ENCODE measurements at regions not wholly inside any gene's neighbourhood (a gene's known extent, or its start where the extent isn't known, plus 50 kb on each side); places are given as distances from the start of the nearest gene placed in this dataset.

DNA sequence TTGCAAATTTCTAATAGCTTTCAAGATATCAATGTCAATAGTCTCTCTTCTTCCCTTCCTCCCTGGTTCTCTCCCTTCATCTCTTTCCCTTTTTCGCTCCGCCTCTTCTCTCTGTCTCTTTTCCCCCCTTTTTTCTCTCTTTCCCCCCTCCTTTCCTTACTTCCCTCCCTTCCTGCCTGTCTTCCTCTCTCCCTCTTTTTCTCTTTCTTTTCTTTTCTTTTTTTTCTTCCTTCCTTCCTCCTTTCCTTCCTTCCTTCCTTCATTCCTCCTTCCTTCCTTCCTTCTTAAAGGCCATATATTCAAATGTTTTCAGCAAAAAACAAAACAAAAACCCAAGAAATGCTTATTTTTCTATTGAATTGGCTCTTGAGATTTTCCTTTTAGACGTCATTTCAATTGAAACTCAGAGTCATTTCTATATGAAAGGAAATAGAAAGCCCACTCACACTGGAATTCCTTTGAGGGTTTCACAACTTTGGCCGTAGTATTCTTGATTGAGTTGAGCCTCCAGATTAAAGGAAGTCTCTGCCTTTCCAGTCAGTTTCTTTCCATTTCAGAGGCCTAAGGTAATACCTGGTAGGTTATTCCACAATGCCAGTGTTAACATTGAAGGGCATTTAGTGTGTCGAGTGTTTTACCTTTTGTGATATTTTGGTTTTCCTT, 551.5 kb downstream of the LMO4 start:
- DNase-seq (ENCODE audit: low spot score) = no peak

DNA sequence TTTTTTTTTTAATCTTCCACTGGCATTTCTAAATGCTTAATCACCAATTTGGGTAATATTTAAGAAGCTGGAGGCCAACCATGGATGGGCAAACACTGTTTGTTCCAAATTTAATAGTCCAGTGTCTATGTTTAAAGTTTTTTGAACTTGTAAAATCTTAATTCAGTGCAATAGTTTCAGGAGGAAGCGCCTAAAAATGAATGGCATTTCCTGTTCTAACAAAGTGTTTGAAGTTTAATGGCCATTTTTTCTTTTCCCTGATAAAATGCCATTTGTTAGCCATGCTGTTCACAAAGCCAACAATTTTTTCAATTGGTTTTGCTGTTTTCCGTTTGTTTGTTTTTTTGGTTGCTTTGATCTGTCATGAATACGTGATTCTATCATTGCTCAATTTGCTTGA, 552.1 kb downstream of the LMO4 start:
- no peak for DNase-seq (ENCODE audit: low spot score)

DNA sequence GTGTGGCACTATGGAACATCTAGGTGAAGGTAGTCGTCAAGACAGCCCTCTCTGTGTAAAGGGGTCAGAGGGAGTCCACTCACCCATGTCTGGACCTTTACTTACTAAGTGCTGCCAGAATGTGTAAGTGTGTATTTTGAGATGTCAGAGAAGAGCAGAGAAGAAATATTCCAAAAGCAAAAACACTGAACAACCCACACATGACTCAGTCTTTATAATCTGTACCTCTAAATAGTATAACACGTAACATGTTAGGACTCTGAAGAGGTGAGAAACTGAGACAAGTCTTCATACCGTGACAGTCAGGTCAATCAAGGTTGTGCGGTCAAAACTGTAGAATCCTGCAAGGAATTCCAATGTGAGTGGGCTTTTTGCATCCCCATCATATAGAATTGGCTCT, 555.2 kb downstream of the LMO4 start:
- no peak for DNase-seq (ENCODE audit: low spot score)

DNA sequence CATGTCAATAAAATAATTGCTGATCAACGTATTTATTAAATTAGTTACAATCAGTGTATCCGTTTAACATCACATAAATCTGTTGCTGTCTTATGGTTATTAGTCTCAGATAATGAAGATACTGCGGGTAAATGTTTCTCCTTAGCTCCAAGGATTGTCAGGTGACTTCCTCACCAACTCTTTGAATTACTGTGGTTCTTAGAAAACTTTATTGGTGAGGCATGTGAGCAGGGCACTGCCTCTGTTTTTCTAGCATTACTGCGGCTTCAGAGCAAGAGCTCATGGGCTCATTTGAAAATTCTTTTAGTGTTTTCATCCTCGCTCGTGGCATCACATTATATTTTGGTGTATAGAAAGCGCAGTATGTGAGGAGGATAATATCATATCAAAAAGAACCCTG, 555.9 kb downstream of the LMO4 start:
- DNase-seq (ENCODE audit: low spot score) = no peak

DNA sequence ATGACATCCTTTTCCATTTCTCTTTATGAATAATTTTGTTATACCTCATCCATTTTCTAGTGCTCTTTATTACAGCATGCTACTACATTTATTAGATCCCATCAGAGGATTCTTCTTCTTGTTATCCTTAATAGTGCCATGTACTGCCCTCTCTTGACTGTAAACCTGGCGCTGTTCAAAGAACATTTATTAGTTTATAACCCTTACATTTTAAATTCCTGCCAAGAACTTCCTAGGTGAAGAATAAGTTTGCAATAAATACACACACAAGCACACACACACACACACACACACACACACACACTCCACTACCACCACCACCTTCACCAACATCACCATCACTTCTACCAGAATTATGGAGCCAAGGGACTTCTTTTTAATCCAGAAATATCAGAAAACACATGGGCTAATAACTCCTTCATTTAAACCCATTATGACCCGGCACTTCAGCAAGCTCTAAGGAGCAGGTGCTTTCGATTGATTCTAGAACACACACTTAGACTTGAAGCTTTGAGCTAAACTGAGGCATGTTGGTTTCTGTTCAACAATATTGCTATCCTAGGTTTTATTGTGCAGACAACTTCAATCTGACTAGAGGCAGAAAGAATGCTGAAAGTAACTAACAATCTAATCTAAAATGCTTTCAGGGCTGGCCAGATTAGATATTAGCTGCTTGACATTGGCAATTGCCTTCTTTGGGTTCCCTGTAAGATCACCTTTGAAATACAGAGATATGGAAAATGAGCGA, 556.8 kb downstream of the LMO4 start:
- no peak for DNase-seq (ENCODE audit: low spot score)

DNA sequence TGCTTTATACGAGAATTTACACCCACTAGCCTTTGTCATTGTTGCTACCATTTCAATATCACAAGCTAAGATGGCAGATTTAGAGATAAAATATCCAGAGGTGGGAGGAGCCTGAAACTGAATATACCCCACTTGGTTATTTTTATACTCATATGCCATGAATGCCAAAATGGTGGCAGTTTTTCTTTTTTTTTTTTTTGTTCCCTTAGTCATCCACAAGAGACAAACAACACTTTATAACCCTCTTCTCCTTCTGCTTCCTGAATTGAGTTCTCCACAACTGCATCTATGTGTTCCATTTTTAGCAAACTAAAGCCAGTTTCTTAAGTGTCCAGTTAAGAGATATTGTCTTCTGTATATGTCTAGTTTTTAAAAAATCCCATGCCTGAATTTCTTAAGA, 558.4 kb downstream of the LMO4 start:
- no peak for DNase-seq (ENCODE audit: low spot score)

DNA sequence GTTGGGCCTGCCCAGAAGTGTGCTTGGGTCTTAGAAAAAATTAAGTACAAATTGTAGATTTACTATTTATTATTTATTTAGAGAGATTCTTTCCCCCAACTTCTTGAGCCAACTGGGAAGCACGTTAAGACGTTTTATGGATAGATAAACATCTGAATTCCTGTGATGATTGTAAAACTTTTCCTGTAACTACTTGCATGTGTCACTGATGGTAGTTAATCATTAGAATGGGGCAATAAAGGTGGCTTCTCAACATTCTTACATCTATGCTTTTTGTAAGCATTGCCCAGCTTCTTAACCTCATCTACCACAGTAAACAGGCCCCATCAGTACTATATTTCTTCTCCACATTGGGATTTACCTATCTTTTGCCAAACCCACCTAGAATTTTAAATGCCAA, 559.8 kb downstream of the LMO4 start:
- no peak for DNase-seq (ENCODE audit: low spot score)

DNA sequence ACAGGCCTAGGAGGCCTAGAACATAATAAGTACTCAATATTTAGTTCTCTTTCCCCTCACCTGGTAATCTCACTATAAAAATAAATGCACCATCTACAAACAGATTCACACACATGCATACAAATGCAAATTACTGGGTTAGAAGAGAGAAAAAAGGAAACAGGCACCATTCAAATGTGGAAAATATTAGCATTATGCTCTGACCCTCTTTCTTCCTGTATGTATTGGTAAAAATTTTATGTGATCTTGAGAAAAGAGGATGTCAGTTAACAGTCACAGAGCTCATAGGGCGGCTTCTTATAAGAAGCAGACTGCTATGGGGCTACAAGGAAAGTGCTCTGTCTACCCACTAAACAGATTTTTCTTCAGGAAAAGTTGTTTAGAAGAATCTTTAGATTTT, 565.4 kb downstream of the LMO4 start:
- no peak for DNase-seq (ENCODE audit: low spot score)

DNA sequence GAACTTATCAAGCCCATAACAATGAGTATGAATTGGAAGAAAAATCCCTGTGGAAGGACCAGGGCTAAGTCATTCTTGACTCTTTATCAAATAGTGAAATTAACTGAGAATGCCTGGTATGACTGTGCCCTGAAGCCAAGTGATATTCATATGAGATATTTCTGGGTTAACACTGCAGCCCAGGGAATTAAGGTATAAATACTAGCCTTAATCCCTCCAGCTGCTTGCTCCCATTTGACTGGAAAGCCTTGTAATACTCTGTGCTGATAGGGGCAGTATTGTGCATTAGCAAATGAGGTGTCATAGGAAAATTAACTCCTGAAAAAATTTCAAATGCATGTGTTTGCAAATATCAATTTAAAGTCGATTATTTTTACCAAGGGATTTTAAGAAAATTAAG, 568.8 kb downstream of the LMO4 start:
- no peak for DNase-seq (ENCODE audit: low spot score)

DNA sequence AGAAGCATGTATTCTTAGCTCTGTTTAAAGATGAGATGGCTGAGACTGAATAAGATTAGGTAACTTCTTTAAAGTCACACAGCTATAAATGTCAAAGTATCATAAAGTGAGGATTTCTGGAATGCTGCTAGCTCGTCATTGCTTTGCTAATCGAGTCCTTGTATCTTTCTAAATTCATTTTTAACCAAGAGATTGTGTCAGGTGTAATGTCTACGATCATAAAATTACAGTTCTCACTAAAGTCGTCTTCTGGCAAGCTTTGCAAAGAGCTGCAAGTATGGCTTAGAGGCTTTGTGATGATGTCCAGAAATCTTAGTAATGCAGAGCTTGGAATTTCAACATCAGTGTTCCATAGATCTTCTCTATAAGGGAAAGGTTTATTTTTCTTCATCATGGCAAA, 569.8 kb downstream of the LMO4 start:
- DNase-seq (ENCODE audit: low spot score) = no peak

DNA sequence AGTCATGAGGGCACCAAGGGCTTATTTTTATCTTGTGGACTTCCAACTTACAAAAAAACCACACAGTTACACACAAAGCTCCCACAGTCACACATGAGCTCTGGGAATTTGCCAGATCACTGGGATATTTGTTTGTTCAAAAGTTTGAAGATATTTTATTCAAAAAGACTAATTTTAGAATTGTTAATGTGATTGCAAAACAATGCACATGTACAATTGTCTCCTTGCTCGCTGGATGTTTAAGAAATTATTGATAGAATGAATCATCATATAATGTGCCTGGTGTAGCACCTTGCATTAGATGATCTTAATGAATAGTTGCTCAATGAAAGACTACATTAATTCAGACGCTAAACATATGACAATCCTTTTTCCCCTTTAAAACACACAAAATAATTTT, 570.3 kb downstream of the LMO4 start:
- no peak for DNase-seq (ENCODE audit: low spot score)

DNA sequence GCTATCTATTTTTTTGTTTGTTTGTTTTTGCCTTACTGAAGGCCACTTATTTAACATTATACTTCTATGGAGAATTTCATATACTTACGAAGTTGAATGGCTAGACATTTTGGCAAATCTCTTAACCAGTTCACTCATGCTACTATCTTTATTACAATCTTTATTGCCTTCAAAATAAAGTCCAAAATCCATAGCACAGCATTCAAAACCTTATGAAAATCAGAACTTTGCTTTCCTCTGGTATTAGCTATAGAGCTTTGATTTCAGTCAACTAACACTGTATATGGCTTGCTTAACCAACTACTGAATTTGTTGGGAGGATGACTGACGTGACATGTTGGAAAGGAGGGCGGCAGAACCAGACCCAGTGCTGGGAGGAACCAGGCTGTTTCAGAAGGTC, 571.1 kb downstream of the LMO4 start:
- DNase-seq (ENCODE audit: low spot score) = no peak

DNA sequence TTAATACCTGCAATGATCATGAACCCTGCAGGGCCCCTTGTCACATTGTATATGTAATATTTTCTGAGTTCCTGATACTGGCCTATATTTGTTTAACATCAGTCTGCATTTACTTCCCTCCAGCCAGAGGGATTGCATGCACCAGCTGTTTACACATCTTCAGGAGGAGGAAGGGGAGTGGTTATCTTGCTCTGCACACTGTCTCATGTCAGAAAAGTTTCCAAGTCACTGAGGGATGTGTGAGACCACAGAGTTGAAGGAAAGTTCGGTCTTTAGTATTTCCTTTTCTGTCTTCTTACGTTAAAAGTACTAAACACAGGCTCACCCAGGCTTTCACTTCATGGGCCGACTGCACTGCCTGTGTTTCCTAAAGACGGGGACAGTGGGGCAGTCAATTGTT, 574.1 kb downstream of the LMO4 start:
- no peak for DNase-seq (ENCODE audit: low spot score)

DNA sequence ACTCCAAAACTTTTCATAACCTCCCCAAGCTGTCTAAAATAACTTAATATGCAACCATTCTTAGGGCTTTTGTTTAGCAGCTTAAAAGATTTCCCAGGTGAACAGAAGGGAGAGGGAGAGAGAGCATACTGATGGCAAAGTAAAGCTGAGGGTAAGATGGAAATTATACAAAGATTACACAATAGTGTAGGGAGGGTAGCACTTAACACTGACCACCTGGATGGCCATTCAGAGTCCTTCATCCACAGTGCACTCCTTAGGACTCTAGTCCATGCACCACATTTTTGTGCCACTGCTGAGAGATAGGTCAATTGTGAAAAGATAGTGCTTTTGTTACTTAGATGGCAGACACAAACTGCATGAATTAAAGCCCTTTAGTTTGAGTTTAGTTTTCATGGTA, 574.6 kb downstream of the LMO4 start:
- DNase-seq (ENCODE audit: low spot score) = no peak

DNA sequence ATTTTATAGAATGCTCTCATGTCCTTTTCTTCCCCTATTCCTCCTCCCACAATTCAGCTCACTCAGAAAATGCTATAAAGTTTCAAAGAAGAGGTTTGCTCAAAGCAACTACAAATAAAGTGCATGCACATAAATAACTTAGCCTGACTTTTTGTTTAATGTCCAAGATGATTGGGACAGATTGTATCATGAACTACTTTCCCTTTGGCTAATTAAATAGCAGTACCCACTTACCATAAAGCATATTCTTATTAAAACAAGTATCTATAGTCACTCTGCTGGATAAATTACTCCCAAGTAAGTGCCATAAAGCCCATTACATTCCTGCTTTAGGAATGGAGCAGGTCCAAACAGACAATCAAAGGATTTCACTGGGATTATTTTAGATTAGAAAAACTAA, 576.0 kb downstream of the LMO4 start:
- DNase-seq (ENCODE audit: low spot score) = no peak

DNA sequence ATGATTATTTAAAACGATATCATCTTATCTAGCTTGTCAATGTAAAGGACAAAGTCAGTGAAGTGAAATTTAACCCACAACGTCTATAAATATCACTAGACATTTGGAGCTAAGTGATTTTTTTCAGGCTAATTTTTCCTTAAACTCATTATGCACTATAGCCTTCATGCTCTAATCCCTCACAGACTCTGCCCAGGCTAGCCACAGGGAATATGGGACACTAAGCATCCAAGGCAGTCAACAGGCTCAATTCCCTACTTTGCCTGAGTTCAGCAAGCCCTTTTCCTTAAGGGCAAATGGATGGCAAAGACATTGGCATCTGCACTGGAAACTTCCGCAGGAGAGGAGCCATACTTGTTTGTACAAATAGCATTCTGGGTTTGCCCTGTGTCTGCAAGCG, 577.0 kb downstream of the LMO4 start:
- no peak for DNase-seq (ENCODE audit: low spot score)

DNA sequence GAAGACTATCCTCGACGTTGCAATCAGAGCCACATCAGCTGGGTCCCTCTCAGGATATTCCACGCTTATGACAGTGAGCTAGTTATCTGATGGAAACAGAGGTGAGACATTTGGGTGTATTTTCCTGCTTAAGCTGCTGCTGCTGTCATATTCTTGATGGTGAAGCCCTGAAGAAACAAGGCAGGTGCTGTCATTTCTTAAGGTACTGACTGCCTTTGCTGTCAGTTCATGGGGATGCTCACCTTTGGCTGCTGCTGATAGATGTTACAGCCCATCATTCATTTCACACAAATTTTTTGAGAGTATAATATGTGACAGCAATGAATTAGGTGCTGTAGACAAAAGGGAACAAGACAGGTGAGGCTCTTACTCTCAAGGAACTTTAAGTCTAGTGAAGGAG, 577.4 kb downstream of the LMO4 start:
- DNase-seq (ENCODE audit: low spot score) = no peak

DNA sequence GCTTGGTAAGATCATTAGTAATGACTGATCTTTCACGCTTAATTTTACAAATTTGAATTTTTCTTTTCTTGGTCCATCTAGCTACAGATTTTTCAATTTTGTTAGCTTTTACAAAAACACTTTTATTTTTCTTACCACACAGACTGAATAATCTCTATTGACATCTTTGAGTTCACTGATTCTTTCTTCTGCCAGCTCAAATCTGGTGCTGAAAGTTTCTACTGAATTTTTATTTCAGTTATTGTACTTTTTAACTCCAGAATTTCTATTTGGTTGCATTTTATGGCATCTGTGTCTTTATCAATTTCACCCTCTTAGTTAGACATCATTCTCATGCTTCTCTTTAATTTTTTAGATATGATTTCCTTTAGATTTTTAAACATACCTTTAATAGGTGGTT, 584.7 kb downstream of the LMO4 start:
- no peak for DNase-seq (ENCODE audit: low spot score)

DNA sequence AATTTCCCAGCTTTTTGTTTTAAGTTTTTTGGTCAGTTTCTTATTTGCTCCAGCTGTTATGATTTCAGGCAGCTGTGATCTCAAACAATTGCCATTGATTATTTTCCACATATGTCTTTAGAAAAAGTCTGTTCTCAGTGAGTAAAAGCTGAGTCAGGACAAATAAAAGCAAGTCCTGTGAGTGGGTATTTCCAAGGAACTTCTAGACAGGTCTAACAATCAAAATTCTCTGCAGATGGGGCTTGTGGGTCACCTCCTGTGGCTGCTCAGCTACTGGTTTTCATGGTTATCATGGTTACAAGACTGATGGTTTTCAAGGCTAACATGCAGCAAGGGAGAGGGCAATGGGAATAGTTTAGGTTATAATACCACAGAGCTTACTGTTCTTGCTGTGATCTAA, 585.7 kb downstream of the LMO4 start:
- DNase-seq (ENCODE audit: low spot score) = no peak

DNA sequence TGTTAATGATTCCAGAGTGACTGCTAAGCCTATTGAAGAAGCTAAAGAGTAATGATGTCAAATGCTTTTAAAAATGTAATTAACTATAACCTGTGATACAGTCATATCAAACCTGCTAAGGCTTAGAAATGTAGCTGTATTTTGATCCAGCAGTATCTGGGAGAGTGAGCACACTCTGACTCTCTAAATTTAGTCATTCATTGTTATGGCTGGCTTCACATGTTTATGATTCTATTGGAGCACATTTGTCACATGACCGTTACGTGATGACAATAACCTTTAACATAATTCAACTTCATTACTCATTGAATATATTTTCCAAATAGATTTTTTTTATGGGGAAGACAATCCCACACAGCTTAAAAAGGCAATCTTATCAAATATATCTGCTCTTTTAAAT, 587.1 kb downstream of the LMO4 start:
- DNase-seq (ENCODE audit: low spot score) = no peak

DNA sequence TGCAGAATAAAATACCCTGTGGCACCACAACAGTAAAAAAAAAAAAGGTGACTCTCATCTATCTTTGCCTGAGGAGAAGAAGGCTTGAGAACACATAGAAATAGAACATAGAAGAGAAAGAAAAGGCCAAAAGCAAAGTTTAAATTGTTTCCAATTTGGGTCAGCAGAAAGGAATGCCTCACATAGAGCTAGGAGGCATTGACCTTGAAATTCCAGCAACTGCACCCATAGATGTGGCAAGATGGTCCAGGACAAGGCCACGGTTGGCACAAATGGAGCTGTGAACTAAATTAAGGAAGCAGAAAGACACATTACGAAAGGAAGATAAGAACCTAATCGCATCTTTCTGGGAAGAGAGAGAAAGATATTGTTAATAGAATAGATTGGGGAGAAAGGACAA, 588.3 kb downstream of the LMO4 start:
- no peak for DNase-seq (ENCODE audit: low spot score)

DNA sequence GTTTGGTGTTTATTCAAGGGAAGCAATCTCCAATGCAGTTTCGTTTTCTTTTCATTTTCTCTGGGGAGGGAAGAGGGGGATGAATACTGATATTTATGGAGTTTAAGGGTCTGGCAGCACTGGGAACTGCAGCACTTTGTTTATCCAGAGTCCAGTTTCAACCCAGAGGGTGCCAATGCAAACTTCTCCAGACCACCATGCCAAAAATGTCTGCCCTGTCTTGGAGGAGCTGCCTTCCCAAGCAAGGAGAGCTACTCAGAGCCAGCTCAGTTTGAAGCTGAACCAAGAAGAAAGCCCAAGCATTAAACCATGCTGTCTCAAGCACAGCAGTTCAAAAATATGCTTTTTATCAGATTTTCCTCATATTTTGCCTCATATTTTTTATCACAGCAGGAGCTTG, 589.7 kb downstream of the LMO4 start:
- DNase-seq (ENCODE audit: low spot score) = no peak

DNA sequence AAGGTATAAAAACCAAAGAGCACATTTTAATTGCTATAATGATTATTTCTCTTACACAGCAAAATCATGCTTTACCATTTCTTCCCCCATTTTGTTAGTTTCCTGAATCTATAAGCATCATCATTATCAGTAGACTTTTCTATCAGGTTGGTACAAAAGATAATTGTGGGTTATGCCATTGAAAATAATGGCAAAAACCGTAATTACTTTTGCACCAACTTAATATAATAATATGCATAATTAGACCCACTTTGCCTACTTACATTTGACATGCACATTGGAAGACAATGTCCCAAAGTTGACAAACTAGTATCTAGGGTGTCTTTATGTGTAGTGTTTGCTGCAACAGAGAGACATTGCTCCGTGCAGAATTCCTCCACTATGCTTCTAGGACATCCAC, 594.2 kb downstream of the LMO4 start:
- no peak for DNase-seq (ENCODE audit: low spot score)

DNA sequence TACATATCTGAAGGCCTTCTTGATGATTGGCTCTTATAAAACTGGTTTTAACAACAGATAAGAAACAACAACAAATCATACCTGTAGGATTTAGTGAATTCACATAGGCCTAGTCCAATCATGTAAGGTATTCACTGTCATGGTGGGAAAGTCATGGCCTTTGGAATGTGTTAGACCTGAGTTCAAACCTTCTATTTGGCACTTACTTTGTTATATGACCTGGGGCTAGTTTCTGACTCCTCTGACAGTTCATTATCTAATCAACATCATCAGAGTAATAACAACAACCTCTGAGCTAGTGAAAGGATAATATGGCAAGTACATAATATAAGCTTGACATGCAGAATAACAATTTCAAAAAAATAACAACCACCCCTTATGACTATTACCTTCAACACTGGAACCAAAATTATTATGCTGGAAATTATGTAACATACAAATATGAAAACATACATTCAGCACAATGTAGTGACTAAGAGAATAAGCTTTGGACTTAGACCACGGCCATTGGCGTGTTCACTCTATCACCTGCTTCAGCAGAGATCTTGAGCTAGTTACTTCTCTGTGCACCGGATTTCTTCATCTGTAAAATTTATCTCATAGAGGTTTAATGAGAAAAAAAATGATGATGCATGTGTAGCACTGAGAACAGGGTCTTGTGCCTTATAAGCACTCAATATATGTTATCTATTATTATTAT, 597.6 kb downstream of the LMO4 start:
- DNase-seq (ENCODE audit: low spot score) = no peak

Measured in putamen (tissue), 1 donor.